Lung (tissue), 11 donors: ENCODE measurements at regions not wholly inside any gene's neighbourhood (a gene's known extent, or its start where the extent isn't known, plus 50 kb on each side); places are given as distances from the start of the nearest gene placed in this dataset.

Experiments used
- ATAC-seq: fragments of 200-7000 bp; cut with Tn5 transposase; one replicate; pipeline ENCODE4 v1.9.1; 2020; ENCODE audit warnings: moderate number of reproducible peaks; ENCODE audit not compliant: insufficient read depth, low FRiP score
- DNase-seq, 3 donors: peaks; one replicate each; pipeline ENCODE4 v3.0.0-alpha.2; 2013 to 2017
- H3K27ac ChIP-seq, 2 donors: one replicate each; pipeline ENCODE4 v1.5.1; 2013; ENCODE audit warnings: mild to moderate bottlenecking in 2 of 2, moderate library complexity in 2 of 2, control low read depth in 1 of 2, inconsistent platforms in 1 of 2, low read depth in 1 of 2, low read length in 1 of 2
- H3K27me3 ChIP-seq, 3 donors: one replicate each; pipeline ENCODE4 v1.5.1; 2013; ENCODE audit warnings: low read length in 2 of 3; ENCODE audit not compliant: control insufficient read depth in 3 of 3, insufficient read depth in 3 of 3
- H3K36me3 ChIP-seq, 4 donors: one replicate each; pipeline ENCODE4 v1.5.1; 2013; ENCODE audit warnings: low read length in 4 of 4, mild to moderate bottlenecking in 1 of 4, moderate library complexity in 1 of 4; ENCODE audit not compliant: control insufficient read depth in 4 of 4, insufficient read depth in 4 of 4
- H3K4me1 ChIP-seq, 5 donors: one replicate each; pipeline ENCODE4 v1.5.1; 2013; ENCODE audit warnings: low read length in 5 of 5, mild to moderate bottlenecking in 2 of 5, moderate library complexity in 1 of 5; ENCODE audit not compliant: control insufficient read depth in 5 of 5, insufficient read depth in 5 of 5
- H3K4me3 ChIP-seq: one replicate; pipeline ENCODE4 v1.5.1; 2013; ENCODE audit warnings: mild to moderate bottlenecking, control low read depth, moderate library complexity
- H3K9ac ChIP-seq, 2 donors: one replicate each; pipeline ENCODE4 v1.5.1; 2013; ENCODE audit warnings: low read length in 2 of 2, control low read depth in 1 of 2; ENCODE audit not compliant: insufficient read depth in 1 of 2
- H3K9me3 ChIP-seq, 4 donors: one replicate each; pipeline ENCODE4 v1.5.1; 2013; ENCODE audit warnings: low read length in 3 of 4, mild to moderate bottlenecking in 1 of 4, moderate library complexity in 1 of 4; ENCODE audit not compliant: control insufficient read depth in 4 of 4, insufficient read depth in 3 of 4
- WGBS, 2 donors: extraction: QIAGEN DNeasy Blood & Tissue Kit; methylation state at CpG; one replicate each; pipeline ENCODE4 v1.1.7; 2013; 5-methylcytosine and 5-hydroxymethylcytosine counted together
- TF ChIP-seq, protein P1 (sequence below): IDR thresholded peaks from 2 replicates; pipeline ENCODE4 v1.5.1; 2012; ENCODE audit warnings: mild to moderate bottlenecking; ENCODE audit errors: control extremely low read depth, extremely low read depth
- donor health status: control.
- donor health status: control.
- donor health status: Bipolar disorder and iron deficiency.
- donor health status: healthy.
- donor health status: DM: yes; HTN: yes; CAD: no.

DNA sequence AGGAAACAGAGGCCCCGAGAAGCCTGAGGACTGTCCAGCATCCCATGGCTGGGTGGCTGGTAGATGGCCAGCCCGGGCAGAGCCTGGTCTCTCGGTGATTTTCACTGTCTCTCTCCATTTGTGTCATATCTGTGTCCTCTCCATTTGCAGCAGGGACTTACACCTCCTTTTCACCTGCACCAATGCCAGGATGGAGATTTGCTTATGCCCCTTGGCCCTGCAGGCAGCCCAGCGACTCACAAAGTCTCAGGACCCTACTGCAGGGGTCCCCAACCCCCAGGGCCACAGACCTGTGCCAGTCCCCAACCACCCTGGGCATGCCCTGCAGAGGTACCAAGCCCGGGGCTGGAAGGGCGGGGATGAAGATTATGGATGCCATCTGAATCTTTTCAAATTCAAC, 201.6 kb downstream of the RHOU start:
- no peaks in the 10 kb centered on the region for H3K36me3 ChIP-seq
- no peaks in the 10 kb centered on the region for H3K27me3 ChIP-seq
- no peak overlapping the region for H3K4me3 ChIP-seq
- H3K27ac ChIP-seq: no peak overlapping the region
- peaks cover 0 to 33% (median 19%) of the 10 kb centered on the region in 5 donors for H3K4me1 ChIP-seq
- ATAC-seq (no peak), DNase-seq (no peak)
- H3K9ac ChIP-seq: no peak overlapping the region
- 87 to 89% methylated on average over 6 of the region's 6 CpGs for WGBS, 2 donors
- H3K9me3 ChIP-seq: no peaks in the 10 kb centered on the region
- TF ChIP-seq, protein P1, sequence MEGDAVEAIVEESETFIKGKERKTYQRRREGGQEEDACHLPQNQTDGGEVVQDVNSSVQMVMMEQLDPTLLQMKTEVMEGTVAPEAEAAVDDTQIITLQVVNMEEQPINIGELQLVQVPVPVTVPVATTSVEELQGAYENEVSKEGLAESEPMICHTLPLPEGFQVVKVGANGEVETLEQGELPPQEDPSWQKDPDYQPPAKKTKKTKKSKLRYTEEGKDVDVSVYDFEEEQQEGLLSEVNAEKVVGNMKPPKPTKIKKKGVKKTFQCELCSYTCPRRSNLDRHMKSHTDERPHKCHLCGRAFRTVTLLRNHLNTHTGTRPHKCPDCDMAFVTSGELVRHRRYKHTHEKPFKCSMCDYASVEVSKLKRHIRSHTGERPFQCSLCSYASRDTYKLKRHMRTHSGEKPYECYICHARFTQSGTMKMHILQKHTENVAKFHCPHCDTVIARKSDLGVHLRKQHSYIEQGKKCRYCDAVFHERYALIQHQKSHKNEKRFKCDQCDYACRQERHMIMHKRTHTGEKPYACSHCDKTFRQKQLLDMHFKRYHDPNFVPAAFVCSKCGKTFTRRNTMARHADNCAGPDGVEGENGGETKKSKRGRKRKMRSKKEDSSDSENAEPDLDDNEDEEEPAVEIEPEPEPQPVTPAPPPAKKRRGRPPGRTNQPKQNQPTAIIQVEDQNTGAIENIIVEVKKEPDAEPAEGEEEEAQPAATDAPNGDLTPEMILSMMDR: no peak

DNA sequence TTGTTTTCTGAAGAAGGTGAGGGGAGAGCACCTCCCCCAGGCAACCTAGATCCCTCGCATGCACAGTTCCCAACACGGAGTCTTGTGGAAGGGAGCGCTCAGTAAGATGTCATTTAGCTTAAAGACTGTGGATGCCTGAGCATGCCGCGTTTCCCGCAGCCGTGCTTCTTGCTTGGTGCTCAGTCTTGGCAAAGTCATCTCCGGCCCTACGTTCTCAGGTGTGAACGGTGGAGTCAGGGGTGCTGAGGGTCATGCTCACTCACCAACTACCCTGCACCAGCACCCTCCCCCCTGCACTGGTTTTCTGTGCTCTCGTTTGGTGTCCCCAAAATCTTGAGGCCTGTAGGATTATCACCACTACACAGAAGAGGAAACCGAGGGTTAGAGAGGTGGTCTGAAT, 202.1 kb downstream of the RHOU start:
- H3K9me3 ChIP-seq: no peaks in the 10 kb centered on the region
- DNase-seq (no peak), ATAC-seq (no peak)
- no peak overlapping the region for H3K9ac ChIP-seq
- peaks cover 0 to 33% (median 19%) of the 10 kb centered on the region in 5 donors for H3K4me1 ChIP-seq
- H3K36me3 ChIP-seq: no peaks in the 10 kb centered on the region
- TF ChIP-seq, protein P1: no peak
- 95 to 97% methylated on average over 12 of the region's 12 CpGs for WGBS, 2 donors
- no peaks in the 10 kb centered on the region for H3K27me3 ChIP-seq
- H3K27ac ChIP-seq: no peak overlapping the region
- no peak overlapping the region for H3K4me3 ChIP-seq

DNA sequence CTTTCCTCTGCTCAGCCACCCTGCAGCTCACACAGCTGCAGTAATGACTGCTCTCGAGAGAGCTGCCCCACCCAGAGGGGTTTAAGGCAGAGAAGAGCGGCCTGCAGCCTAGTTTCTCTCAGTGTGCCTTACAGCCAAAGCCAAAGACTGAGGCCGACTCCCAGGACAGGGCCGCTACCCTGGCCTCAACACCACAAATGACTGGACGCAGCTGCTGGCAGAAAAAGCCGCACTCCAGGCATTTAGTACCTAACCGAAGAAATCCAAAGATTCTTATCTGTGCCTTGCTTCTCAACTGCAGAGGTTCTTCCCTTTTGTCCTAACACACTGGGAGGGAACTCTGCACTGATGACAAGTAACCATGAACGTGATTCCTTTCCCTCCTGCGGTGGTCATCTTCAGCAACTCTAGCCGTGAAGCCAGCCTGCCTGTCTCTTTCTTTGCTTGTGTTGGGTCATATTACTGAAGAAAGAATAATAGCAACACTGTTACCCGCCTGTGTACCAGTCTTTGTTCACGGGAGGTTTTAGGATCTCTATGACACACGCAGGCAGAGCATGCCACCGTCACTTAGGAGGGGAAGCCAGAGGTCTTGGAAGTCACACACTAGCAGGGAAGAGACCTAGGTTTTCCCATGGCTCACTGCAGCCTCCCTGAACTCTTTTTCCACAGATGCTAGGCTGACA, 202.7 kb downstream of the RHOU start:
- no peaks in the 10 kb centered on the region for H3K27me3 ChIP-seq
- H3K27ac ChIP-seq: peak overlapping the region in 1 of 2 donors; percentile 91
- TF ChIP-seq, protein P1: no peak
- DNase-seq: peak in 2 of 3 donors; percentile 56 to 62
- no peak overlapping the region for H3K4me3 ChIP-seq
- no peaks in the 10 kb centered on the region for H3K36me3 ChIP-seq
- peaks cover 0 to 33% (median 19%) of the 10 kb centered on the region in 5 donors for H3K4me1 ChIP-seq
- no peaks in the 10 kb centered on the region for H3K9me3 ChIP-seq
- H3K9ac ChIP-seq: no peak overlapping the region
- WGBS, 2 donors: 58 to 59% methylated on average over 14 of the region's 14 CpGs
- ATAC-seq: no peak

DNA sequence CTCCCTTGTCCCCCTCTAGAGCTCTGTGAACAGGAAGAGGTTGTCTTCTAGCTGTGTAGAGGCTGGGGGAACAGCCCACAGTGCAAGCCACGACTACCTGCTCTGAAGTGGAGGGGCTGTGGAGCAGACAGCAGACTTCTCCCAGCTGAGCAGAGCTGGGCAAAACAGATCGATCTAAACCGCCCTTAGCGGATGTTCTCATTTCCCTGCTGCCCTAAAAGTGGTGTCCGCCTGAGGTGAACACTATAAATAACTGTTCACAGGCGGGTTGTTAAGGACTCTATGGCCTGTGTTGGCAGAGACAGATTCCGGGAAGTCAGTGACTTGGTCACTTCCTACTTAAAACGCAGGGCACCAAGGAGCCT, 203.2 kb downstream of the RHOU start:
- peak overlapping the region in 1 of 2 donors; percentile 91 for H3K27ac ChIP-seq

More for the DNA sequence above, 203.2 kb downstream of the RHOU start:
- WGBS, 2 donors: 12 to 18% methylated on average over 8 of the region's 8 CpGs
- Histone ChIP-seq H3K9ac (no peak overlapping the region), H3K36me3 (no peaks in the 10 kb centered on the region), H3K4me1 (peaks cover 0 to 33% (median 19%) of the 10 kb centered on the region in 5 donors), H3K27me3 (no peaks in the 10 kb centered on the region), H3K4me3 (no peak overlapping the region), H3K9me3 (no peaks in the 10 kb centered on the region)
- TF ChIP-seq, protein P1: no peak
- peak in 2 of 3 donors; percentile 43 to 52 for DNase-seq
- ATAC-seq: peak; percentile 51
